ENCODE measurements at regions not wholly inside any gene's neighbourhood (a gene's known extent, or its start where the extent isn't known, plus 50 kb on each side); places are given as distances from the start of the nearest gene placed in this dataset.

DNA sequence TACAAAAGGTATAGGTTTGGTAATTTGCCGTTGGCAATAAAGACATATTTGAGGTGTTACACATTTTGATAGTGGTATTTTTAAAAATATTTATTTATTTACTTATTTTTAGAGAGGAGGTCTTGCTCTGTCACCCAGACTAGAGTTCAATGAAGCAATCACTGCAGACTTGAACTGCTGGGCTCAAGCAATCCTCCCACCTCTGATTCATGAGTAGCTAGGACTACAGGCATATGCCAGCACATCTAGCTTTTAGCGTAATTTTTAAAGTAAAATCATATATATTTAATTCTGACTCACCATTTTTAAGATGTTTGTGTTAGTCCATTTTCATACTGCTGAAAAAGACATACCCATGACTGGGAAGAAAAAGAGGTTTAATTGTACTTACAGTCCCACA lies 1974.3 kb downstream of the EFNA5 start:
- Histone ChIP-seq H3K4me1 (no peaks in the 10 kb centered on the region), H3K27ac (no peak overlapping the region), H3K27me3 (no peaks in the 10 kb centered on the region), H3K36me3 (no peaks in the 10 kb centered on the region), H3K4me3 (no peak overlapping the region), H3K9me3 (no peaks in the 10 kb centered on the region)
- ATAC-seq (no peak), DNase-seq (no peak)
- intact Hi-C loops (cut with DNase I), result no loop called here
- no peak for TF ChIP-seq POLR2A (IDR thresholded peaks at IDR 0.05)
- TF ChIP-seq, protein P1, sequence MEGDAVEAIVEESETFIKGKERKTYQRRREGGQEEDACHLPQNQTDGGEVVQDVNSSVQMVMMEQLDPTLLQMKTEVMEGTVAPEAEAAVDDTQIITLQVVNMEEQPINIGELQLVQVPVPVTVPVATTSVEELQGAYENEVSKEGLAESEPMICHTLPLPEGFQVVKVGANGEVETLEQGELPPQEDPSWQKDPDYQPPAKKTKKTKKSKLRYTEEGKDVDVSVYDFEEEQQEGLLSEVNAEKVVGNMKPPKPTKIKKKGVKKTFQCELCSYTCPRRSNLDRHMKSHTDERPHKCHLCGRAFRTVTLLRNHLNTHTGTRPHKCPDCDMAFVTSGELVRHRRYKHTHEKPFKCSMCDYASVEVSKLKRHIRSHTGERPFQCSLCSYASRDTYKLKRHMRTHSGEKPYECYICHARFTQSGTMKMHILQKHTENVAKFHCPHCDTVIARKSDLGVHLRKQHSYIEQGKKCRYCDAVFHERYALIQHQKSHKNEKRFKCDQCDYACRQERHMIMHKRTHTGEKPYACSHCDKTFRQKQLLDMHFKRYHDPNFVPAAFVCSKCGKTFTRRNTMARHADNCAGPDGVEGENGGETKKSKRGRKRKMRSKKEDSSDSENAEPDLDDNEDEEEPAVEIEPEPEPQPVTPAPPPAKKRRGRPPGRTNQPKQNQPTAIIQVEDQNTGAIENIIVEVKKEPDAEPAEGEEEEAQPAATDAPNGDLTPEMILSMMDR (IDR thresholded peaks at IDR 0.05), result no peak
- 85% methylated on average over 2 of the region's 2 CpGs for WGBS (ENCODE audit: insufficient coverage, low coverage, low lambda C conversion rate, missing lambda C conversion rate)

DNA sequence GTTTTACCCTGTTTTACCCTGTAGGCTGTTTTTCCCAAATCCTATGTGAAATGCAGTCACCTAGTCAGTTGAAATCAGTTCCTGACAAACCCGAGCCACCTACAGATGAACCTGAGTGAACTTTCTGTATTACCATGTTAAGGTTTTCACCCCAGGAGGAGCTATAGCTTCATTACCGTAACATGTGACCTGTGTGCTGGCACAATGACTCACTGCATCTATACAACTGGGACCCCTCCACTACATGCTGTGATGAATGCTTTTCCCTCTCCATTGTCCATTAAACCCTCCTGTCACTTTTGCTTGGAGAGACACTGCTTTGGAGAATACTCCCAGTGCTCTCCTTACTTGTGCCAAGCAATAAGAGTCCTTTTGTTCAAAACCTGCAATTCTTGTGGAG lies 1974.8 kb downstream of the EFNA5 start:
- WGBS (ENCODE audit: insufficient coverage, low coverage, low lambda C conversion rate, missing lambda C conversion rate), result 46% methylated on average over 2 of the region's 2 CpGs
- ATAC-seq (no peak), DNase-seq (no peak)
- H3K4me1 ChIP-seq, result no peaks in the 10 kb centered on the region
- no peak overlapping the region for H3K27ac ChIP-seq
- no peaks in the 10 kb centered on the region for H3K36me3 ChIP-seq
- H3K4me3 ChIP-seq, result no peak overlapping the region
- intact Hi-C loops (cut with DNase I), result no loop called here
- H3K9me3 ChIP-seq, result no peaks in the 10 kb centered on the region
- no peak for TF ChIP-seq POLR2A (IDR thresholded peaks at IDR 0.05)
- TF ChIP-seq, protein P1 (IDR thresholded peaks at IDR 0.05), result no peak
- no peaks in the 10 kb centered on the region for H3K27me3 ChIP-seq

DNA sequence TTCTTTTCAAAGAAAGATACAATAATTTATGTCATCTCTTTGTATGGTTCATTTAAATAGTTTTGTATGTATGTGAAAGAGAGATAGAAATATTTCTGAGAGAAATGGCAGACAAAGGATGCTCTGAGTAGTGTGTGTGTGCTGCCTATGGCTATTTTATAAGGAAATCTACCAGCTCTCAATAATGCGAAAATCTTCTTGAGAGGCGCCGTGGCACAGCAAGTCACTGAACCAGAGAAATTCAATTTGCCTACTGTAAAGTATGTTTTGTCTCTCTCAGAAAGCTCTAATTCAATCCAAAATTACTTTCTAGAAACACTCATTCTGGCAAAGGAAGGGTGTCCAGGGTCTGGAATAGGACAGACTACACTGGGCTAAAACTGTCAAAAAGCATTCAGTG lies 1981.1 kb downstream of the EFNA5 start:
- no peak for DNase-seq
- no peak for ATAC-seq
- Histone ChIP-seq H3K4me1 (no peaks in the 10 kb centered on the region), H3K36me3 (no peaks in the 10 kb centered on the region), H3K27me3 (no peaks in the 10 kb centered on the region), H3K4me3 (no peak overlapping the region), H3K27ac (no peak overlapping the region), H3K9me3 (no peaks in the 10 kb centered on the region)
- WGBS (ENCODE audit: insufficient coverage, low coverage, low lambda C conversion rate, missing lambda C conversion rate), result 71% methylated on average over 3 of the region's 3 CpGs
- intact Hi-C loops (cut with DNase I), result no loop called here
- no peak for TF ChIP-seq POLR2A (IDR thresholded peaks at IDR 0.05)
- TF ChIP-seq, protein P1 (IDR thresholded peaks at IDR 0.05), result no peak

DNA sequence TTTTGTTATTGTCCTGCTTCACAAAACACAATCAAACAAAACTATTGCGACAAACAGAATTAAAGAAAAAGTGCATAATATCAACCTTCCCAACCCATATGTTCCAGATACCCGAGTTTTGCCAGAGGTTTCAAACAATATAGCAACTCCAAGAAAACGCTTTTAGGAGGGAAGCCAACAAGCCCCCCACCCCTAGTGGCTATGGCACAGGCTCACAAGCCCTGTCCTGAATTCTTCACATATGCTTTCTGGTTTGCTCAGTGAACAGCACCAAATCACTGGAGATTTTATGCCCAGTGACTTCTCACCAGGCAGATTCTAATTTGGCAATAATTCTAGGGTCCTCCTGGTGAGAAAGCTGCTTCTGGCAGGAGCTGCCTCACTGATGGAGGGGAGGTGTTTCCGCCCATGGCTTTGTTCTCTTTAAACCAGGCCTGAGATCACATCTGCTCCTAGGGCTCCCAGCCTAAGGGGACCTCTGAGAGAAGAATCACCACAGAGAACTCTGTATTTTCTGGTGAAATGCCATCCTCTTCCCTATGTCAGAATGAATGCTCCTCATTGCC lies 1982.4 kb downstream of the EFNA5 start:
- Histone ChIP-seq H3K27me3 (no peaks in the 10 kb centered on the region), H3K9me3 (no peaks in the 10 kb centered on the region), H3K4me1 (no peaks in the 10 kb centered on the region), H3K36me3 (no peaks in the 10 kb centered on the region), H3K4me3 (no peak overlapping the region), H3K27ac (no peak overlapping the region)
- DNase-seq, result no peak
- no peak for TF ChIP-seq POLR2A (IDR thresholded peaks at IDR 0.05)
- TF ChIP-seq, protein P1 (IDR thresholded peaks at IDR 0.05), result no peak
- no peak for ATAC-seq
- intact Hi-C loops (cut with DNase I), result no loop called here
- WGBS (ENCODE audit: insufficient coverage, low coverage, low lambda C conversion rate, missing lambda C conversion rate), result 45% methylated on average over 3 of the region's 4 CpGs

DNA sequence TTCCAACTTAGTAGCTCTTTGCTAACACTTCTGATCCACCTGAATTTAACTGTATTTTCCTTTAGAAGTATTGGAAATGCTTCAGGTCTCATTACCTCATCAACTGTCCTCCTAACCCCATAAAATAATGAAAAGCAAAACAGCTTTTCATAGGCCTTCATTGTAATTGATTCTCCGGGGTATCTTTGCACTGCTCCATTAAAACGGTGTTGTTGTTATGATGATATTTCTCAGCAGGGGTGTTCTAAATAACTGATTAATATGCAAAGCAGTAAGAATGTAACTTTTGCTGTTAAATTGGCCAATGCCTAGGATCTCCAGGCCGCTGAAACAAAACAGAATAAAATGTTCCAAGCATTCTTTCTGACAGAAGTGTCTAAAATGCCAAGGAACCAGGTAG lies 1983.2 kb downstream of the EFNA5 start:
- ATAC-seq, result no peak
- no peak for TF ChIP-seq POLR2A (IDR thresholded peaks at IDR 0.05)
- TF ChIP-seq, protein P1 (IDR thresholded peaks at IDR 0.05), result no peak
- no peaks in the 10 kb centered on the region for H3K9me3 ChIP-seq
- WGBS (ENCODE audit: insufficient coverage, low coverage, low lambda C conversion rate, missing lambda C conversion rate), result 50% methylated on average over 3 of the region's 3 CpGs
- no peaks in the 10 kb centered on the region for H3K4me1 ChIP-seq
- no peak for DNase-seq
- no peak overlapping the region for H3K4me3 ChIP-seq
- no peaks in the 10 kb centered on the region for H3K36me3 ChIP-seq
- intact Hi-C loops (cut with DNase I), result no loop called here
- no peak overlapping the region for H3K27ac ChIP-seq
- H3K27me3 ChIP-seq, result no peaks in the 10 kb centered on the region

All from right lobe of liver (tissue), 6 donors.